HCT116 (cell line): ENCODE measurements at regions not wholly inside any gene's neighbourhood (a gene's known extent, or its start where the extent isn't known, plus 50 kb on each side); places are given as distances from the start of the nearest gene placed in this dataset.

ENCODE experiments used
- ATAC-seq: fragments of 200-7000 bp; cut with Tn5 transposase; 2 replicates; pipeline ENCODE4 v1.9.1; 2020; ENCODE audit warnings: mild to moderate bottlenecking, moderate library complexity
- BruUV-seq: library from RNA; stranded (reverse); fragments of 400-500 nt; replicated peaks from 2 replicates; lab custom pipeline; 2021; lab: Mats Ljungman, UMichigan
- CTCF ChIA-PET: fragments of 300-600 bp; sonication (Branson Sonifier 250); formaldehyde crosslinking; loops from one replicate; lab custom pipeline; 2021; ENCODE audit warnings: antibody characterized with exemption; lab: Charles Lee
- POLR2A ChIA-PET: fragments of 300-600, 350-600 bp; sonication (Branson Sonifier 250); formaldehyde crosslinking; loops from one replicate; lab custom pipeline; 2021; ENCODE audit warnings: antibody characterized with exemption; lab: Charles Lee
- RAD21 ChIA-PET, 2 experiments: fragments of 300-600 bp; sonication (Branson Sonifier 250); formaldehyde crosslinking; loops; one replicate each; lab custom pipeline; 2023; ENCODE audit warnings: low total read pairs in 2 of 2; ENCODE audit not compliant: uncharacterized antibody in 2 of 2, unreplicated experiment in 2 of 2, low non-redundant PET in 1 of 2; lab: Charles Lee
- DNase-seq: peaks from one replicate; pipeline ENCODE4 v3.0.0-alpha.2; 2010; ENCODE audit warnings: low read depth, low spot score
- H2AFZ ChIP-seq: fragments of 200-600 bp; shearing (Covaris generic), sonication (generic); 2 replicates; pipeline ENCODE4 v1.6.1; 2017; ENCODE audit warnings: low read depth, mixed run types, mixed read lengths, antibody characterized with exemption, low read length; ENCODE audit not compliant: poor library complexity, severe bottlenecking
- H3K27ac ChIP-seq: 2 replicates; pipeline ENCODE4 v1.5.1; 2012; ENCODE audit warnings: low read depth, low read length
- H3K27me3 ChIP-seq: fragments of 200-600 bp; sonication (generic); 2 replicates; pipeline ENCODE4 v1.6.1; 2016; ENCODE audit warnings: mixed run types, low read length, mixed read lengths; ENCODE audit not compliant: insufficient read depth
- H3K36me3 ChIP-seq, 2 experiments: fragments of 200-500 bp in 1 of 2; fragments of 200-600 bp in 1 of 2; sonication (Bioruptor generic) in 1 of 2; sonication (generic) in 1 of 2; 2 replicates each; pipeline versions ENCODE4 v1.5.1 to v1.6.1; 2014 to 2016; ENCODE audit warnings: low read length in 2 of 2, inconsistent platforms in 1 of 2, mixed read lengths in 1 of 2, mixed run types in 1 of 2; ENCODE audit not compliant: insufficient read depth in 2 of 2, control insufficient read depth in 1 of 2
- H3K4me1 ChIP-seq, 2 experiments: fragments of 200-600 bp in 1 of 2; sonication (generic) in 1 of 2; 2 replicates each; pipeline versions ENCODE4 v1.5.1 to v1.6.1; 2012 to 2017; ENCODE audit warnings: low read length in 2 of 2, inconsistent platforms in 1 of 2, mild to moderate bottlenecking in 1 of 2, mixed read lengths in 1 of 2, mixed run types in 1 of 2, moderate library complexity in 1 of 2; ENCODE audit not compliant: insufficient read depth in 2 of 2, control insufficient read depth in 1 of 2
- H3K4me2 ChIP-seq: fragments of 200-600 bp; sonication (generic); 2 replicates; pipeline ENCODE4 v1.6.1; 2017; ENCODE audit warnings: mixed run types, low read length, mixed read lengths
- H3K4me3 ChIP-seq, 2 experiments: fragments of 200-600 bp in 1 of 2; sonication (generic) in 1 of 2; replicated peaks in 1 of 2; 2 replicates each; pipeline ENCODE4 v1.5.1; 2011 to 2016; ENCODE audit warnings: low read length in 2 of 2, control low read depth in 1 of 2, low read depth in 1 of 2, mild to moderate bottlenecking in 1 of 2, mixed read lengths in 1 of 2, mixed run types in 1 of 2
- H3K79me2 ChIP-seq: fragments of 200-600 bp; sonication (generic); 2 replicates; pipeline ENCODE4 v1.6.1; 2017; ENCODE audit warnings: mild to moderate bottlenecking, mixed run types, low read length, moderate library complexity, mixed read lengths; ENCODE audit not compliant: insufficient read depth
- H3K9ac ChIP-seq: fragments of 200-600 bp; sonication (generic); 2 replicates; pipeline ENCODE4 v1.6.1; 2016; ENCODE audit warnings: low read length, mixed read lengths
- H3K9me2 ChIP-seq: fragments of 200-600 bp; sonication (generic), shearing (Covaris generic); 2 replicates; pipeline ENCODE4 v1.6.1; 2017; ENCODE audit warnings: mixed run types, mild to moderate bottlenecking, moderate library complexity; ENCODE audit not compliant: insufficient read depth
- H3K9me3 ChIP-seq, 2 experiments: fragments of 200-500 bp in 1 of 2; fragments of 200-600 bp in 1 of 2; sonication (Bioruptor generic) in 1 of 2; sonication (generic) in 1 of 2; 2 replicates each; pipeline ENCODE4 v1.6.1; 2014 to 2017; ENCODE audit warnings: low read length in 2 of 2, mixed read lengths in 2 of 2, inconsistent platforms in 1 of 2, low read depth in 1 of 2, mild to moderate bottlenecking in 1 of 2, mixed run types in 1 of 2, moderate library complexity in 1 of 2; ENCODE audit not compliant: control insufficient read depth in 1 of 2, insufficient read depth in 1 of 2
- H4K20me1 ChIP-seq: fragments of 200-600 bp; sonication (generic), shearing (Covaris generic); 2 replicates; pipeline ENCODE4 v1.6.1; 2017; ENCODE audit warnings: mixed run types, mild to moderate bottlenecking, moderate library complexity; ENCODE audit not compliant: insufficient read depth
- CBX3 ChIP-seq: IDR thresholded peaks from 2 replicates; pipeline ENCODE4 v1.6.1; 2012; ENCODE audit warnings: low read depth
- CEBPB ChIP-seq: IDR thresholded peaks from 2 replicates; pipeline ENCODE4 v1.6.1; 2012; ENCODE audit warnings: low read depth
- EZH2 ChIP-seq: fragments of 200-600 bp; sonication (generic); IDR thresholded peaks from 2 replicates; pipeline ENCODE4 v1.6.1; 2017; ENCODE audit warnings: antibody characterized with exemption, mixed run types
- FOSL1 ChIP-seq: IDR thresholded peaks from 2 replicates; pipeline ENCODE4 v1.6.1; 2012; ENCODE audit warnings: low read depth
- JUND ChIP-seq: IDR thresholded peaks from 2 replicates; pipeline ENCODE4 v1.6.1; 2012
- RAD21 ChIP-seq: IDR thresholded peaks from 2 replicates; pipeline ENCODE4 v1.6.1; 2012; ENCODE audit warnings: low read depth, mild to moderate bottlenecking
- YY1 ChIP-seq: IDR thresholded peaks from 2 replicates; pipeline ENCODE4 v1.6.1; 2011; ENCODE audit warnings: low read length, low read depth, moderate library complexity, mild to moderate bottlenecking; ENCODE audit not compliant: insufficient replicate concordance; ENCODE audit errors: extremely low read depth
- intact Hi-C: fragments of 100-400 bp; cut with micrococcal nuclease; formaldehyde crosslinking; loops from 2 replicates; pipeline ENCODE4 v1.10.0; 2022
- TF ChIP-seq, protein P1 (sequence below), 3 experiments: fragments of 200-600 bp in 1 of 3; sonication (generic) in 1 of 3; IDR thresholded peaks in 2 of 3; conservative IDR thresholded peaks in 1 of 3; 2 replicates each; pipeline ENCODE4 v1.5.1; 2012 to 2017; ENCODE audit warnings: low read depth in 2 of 3, low read length in 2 of 3, antibody characterized with exemption in 1 of 3, borderline replicate concordance in 1 of 3, control low read depth in 1 of 3, mild to moderate bottlenecking in 1 of 3, mixed read lengths in 1 of 3, mixed run types in 1 of 3, moderate library complexity in 1 of 3; ENCODE audit not compliant: insufficient read depth in 1 of 3

DNA sequence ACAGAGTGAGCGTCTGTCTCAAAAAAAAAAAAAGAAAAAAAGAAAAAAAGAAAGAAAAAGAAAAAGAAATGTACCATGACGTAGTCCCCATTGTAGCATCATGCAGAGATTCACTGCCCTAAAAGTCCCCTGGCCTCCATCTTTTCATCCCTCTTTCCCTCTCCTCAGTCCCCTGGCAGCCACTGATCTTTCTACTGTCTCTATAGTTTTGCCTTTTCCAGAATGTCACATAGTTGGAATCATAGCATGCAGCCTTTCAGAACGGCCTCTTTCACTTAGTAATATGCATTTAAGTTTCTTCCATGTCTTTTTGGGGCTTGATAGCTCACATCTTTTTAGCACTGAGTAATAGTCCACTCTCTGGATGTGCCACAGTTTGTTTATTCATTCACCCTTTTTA lies 60.5 kb upstream of the NCOR2 start:
- intact Hi-C loops, result no loop called here
- CTCF ChIA-PET, result no interaction called here
- Histone ChIP-seq H3K4me2 (no peak overlapping the region), H3K27ac (no peak overlapping the region), H2AFZ (no peak overlapping the region), H3K9me2 (no peaks in the 10 kb centered on the region), H3K9me3 (peaks cover 0 to 7% of the 10 kb centered on the region in 2 experiments; a peak in 1 of 4 replicates), H3K36me3 (no peaks in the 10 kb centered on the region), H3K4me3 (no peak overlapping the region), H3K4me1 (peaks cover 14 to 46% of the 10 kb centered on the region in 2 experiments), H3K27me3 (no peaks in the 10 kb centered on the region), H3K79me2 (no peaks in the 10 kb centered on the region), H4K20me1 (no peaks in the 10 kb centered on the region), H3K9ac (no peak overlapping the region)
- TF ChIP-seq FOSL1 (no peak), RAD21 (no peak), CEBPB (no peak), YY1 (no peak), EZH2 (no peak), JUND (no peak)
- TF ChIP-seq, protein P1, sequence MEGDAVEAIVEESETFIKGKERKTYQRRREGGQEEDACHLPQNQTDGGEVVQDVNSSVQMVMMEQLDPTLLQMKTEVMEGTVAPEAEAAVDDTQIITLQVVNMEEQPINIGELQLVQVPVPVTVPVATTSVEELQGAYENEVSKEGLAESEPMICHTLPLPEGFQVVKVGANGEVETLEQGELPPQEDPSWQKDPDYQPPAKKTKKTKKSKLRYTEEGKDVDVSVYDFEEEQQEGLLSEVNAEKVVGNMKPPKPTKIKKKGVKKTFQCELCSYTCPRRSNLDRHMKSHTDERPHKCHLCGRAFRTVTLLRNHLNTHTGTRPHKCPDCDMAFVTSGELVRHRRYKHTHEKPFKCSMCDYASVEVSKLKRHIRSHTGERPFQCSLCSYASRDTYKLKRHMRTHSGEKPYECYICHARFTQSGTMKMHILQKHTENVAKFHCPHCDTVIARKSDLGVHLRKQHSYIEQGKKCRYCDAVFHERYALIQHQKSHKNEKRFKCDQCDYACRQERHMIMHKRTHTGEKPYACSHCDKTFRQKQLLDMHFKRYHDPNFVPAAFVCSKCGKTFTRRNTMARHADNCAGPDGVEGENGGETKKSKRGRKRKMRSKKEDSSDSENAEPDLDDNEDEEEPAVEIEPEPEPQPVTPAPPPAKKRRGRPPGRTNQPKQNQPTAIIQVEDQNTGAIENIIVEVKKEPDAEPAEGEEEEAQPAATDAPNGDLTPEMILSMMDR (IDR thresholded peaks at IDR 0.05 in 2 of 3, conservative IDR thresholded peaks at IDR 0.05 in 1 of 3; ENCODE audit: borderline replicate concordance in 1 of 3, insufficient read depth in 1 of 3, low read depth in 2 of 3, low read length in 2 of 3), result no peak
- RAD21 ChIA-PET, result no interaction called here
- no peak for ATAC-seq
- no TSS peak for BruUV-seq
- POLR2A ChIA-PET, result interaction anchor here (0.7 kb wide), 1 partner anchor 14 kb away, joined by 3 read pairs; no protein-coding TSS in a partner anchor
- DNase-seq, result no peak

- POLR2A ChIA-PET, result interaction anchor here (0.7 kb wide), 1 partner anchor 15 kb away, joined by 3 read pairs; no protein-coding TSS in a partner anchor
- H3K27ac ChIP-seq, result no peak overlapping the region
- DNase-seq, result no peak
Observed at GRCh38 chr12:124626971-124627411, 59.6 kb upstream of the NCOR2 start.

More at GRCh38 chr12:124626971-124627411, 59.6 kb upstream of the NCOR2 start:
- H3K9me2 ChIP-seq, result no peaks in the 10 kb centered on the region
- no peaks in the 10 kb centered on the region for H4K20me1 ChIP-seq
- H3K4me1 ChIP-seq, result peaks cover 6 to 37% of the 10 kb centered on the region in 2 experiments; a peak in 3 of 4 replicates
- H3K27me3 ChIP-seq, result no peaks in the 10 kb centered on the region
- RAD21 ChIA-PET, result no interaction called here
- peaks cover 0 to 7% of the 10 kb centered on the region in 2 experiments; a peak in 1 of 4 replicates for H3K9me3 ChIP-seq
- TF ChIP-seq FOSL1 (no peak), CBX3 (no peak)
- TF ChIP-seq, all 23 proteins: peak for 0
- no peaks in the 10 kb centered on the region for H3K36me3 ChIP-seq
- CTCF ChIA-PET, result no interaction called here
- H3K9ac ChIP-seq, result no peak overlapping the region
- no peaks in the 10 kb centered on the region for H3K79me2 ChIP-seq
- no peak overlapping the region for H2AFZ ChIP-seq
- no peak for ATAC-seq
- H3K4me3 ChIP-seq, result no peak overlapping the region
- H3K4me2 ChIP-seq, result no peak overlapping the region
- intact Hi-C loops, result no loop called here
- BruUV-seq, result no TSS peak
